Fibroblast of the aortic adventitia (primary cell): ENCODE measurements at regions not wholly inside any gene's neighbourhood (a gene's known extent, or its start where the extent isn't known, plus 50 kb on each side); places are given as distances from the start of the nearest gene placed in this dataset.

Experiments used
- DNase-seq: peaks from one replicate; pipeline ENCODE4 v3.0.0-alpha.2; 2010; ENCODE audit warnings: low read depth
- H3K4me3 ChIP-seq: 2 replicates; pipeline ENCODE4 v1.5.1; 2011; ENCODE audit warnings: low read depth, mild to moderate bottlenecking, control low read depth, low read length, moderate library complexity
- TF ChIP-seq, protein P1 (sequence below): IDR thresholded peaks from 2 replicates; pipeline ENCODE4 v1.5.1; 2011; ENCODE audit warnings: mild to moderate bottlenecking, low read length, control low read depth, inconsistent platforms; ENCODE audit not compliant: insufficient read depth

DNA sequence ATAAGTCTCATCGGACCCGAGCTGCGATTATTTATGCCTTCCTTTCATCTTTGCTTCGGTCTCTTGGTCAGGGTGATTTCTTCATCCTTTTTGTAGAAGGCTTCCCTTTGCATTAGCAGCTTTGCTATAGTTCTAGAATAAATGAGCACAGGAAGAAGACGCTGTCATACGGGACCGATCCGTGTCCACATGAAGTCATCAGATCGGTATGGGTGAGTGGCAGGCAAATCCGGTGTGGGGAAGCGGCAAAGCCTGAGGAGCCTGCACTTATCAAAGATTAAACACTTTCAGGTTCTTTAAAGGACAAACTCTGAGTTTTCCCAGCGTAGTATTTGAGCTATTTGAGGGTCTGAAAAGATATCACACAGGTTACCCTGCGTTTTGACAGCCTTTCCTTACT is 119.3 kb downstream of the IRS2 start:
- DNase-seq: no peak
- TF ChIP-seq, protein P1, sequence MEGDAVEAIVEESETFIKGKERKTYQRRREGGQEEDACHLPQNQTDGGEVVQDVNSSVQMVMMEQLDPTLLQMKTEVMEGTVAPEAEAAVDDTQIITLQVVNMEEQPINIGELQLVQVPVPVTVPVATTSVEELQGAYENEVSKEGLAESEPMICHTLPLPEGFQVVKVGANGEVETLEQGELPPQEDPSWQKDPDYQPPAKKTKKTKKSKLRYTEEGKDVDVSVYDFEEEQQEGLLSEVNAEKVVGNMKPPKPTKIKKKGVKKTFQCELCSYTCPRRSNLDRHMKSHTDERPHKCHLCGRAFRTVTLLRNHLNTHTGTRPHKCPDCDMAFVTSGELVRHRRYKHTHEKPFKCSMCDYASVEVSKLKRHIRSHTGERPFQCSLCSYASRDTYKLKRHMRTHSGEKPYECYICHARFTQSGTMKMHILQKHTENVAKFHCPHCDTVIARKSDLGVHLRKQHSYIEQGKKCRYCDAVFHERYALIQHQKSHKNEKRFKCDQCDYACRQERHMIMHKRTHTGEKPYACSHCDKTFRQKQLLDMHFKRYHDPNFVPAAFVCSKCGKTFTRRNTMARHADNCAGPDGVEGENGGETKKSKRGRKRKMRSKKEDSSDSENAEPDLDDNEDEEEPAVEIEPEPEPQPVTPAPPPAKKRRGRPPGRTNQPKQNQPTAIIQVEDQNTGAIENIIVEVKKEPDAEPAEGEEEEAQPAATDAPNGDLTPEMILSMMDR: no peak
- H3K4me3 ChIP-seq: no peak overlapping the region

DNA sequence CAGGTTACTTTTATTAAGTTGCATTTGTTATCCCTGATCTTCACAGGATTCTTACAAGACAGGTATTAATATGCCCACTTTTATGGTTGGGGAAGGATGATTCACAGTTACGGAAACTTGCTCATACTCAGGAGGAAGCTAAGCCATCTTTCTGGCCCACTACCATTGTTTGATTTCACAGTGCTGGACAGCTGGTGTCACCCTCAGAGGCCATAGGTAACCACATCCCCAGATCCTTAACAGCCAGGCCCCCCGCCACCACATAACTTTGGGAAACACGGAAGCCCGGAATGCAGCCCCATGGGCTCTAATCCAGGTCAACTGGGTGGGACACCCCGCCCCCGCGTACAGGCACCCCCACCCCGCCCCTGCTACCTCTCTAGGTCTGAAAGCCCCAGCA is 119.7 kb downstream of the IRS2 start:
- no peak overlapping the region for H3K4me3 ChIP-seq
- DNase-seq: no peak
- TF ChIP-seq, protein P1: no peak

DNA sequence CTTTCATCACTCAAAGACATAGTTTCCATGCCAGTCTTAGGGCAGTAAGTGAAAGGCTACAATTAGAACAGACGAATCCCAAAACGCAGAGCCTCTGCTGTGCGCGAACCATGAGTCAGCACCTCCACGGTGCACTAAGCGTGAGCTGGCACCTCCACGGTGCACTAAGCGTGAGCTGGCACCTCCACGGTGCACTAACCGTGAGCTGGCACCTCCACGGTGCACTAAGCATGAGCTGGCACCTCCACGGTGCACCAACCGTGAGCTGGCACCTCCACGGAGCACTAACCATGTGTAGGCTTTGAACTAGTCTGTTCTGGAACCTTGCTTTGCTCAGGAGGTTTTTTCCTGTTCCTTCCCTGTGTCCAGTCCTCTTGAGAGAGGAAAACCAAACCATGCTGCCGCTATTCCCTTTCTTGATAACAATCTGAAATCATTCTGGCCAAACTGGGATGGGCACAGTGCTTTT is 120.6 kb downstream of the IRS2 start:
- H3K4me3 ChIP-seq: no peak overlapping the region
- TF ChIP-seq, protein P1: no peak
- no peak for DNase-seq

DNA sequence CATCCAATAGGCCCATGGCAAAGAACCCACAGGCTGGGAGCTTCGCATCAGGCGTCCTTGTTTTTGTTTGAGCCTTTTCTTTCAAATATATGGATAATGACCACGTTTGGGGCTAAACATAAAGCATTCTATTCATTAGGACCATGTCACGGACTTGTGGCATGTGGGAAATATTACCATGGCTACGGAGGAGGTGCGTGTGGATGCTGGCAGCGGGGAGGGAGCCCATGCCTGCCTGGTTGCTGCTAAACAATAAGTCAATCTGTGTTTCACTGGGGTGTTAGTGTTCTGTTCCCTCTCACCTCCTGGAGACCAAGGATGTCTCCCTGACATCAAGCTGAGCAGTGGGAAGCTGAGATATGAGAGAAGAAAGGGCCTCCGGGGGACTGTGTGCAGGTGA is 121.1 kb downstream of the IRS2 start:
- no peak overlapping the region for H3K4me3 ChIP-seq
- no peak for DNase-seq
- TF ChIP-seq, protein P1: no peak

DNA sequence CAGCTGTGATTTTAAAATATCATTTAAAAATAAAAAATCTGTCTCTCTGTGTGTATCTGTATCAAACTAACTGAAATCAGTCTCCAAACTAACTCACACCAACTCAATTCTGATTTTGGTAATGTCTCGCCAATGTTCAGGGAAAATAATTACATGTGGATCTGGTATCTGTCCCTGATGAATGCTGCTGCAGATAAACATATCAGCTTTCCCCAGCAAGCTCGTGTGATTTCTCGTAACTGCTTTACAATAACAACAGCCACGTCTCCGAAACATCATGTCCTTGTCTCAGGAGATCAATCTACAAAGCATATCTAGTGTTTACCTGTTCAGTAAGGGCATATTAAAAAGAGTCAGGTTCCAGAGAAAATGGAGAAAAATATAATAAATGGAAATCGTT is 129.0 kb downstream of the IRS2 start:
- no peak for DNase-seq
- TF ChIP-seq, protein P1: no peak
- H3K4me3 ChIP-seq: no peak overlapping the region

DNA sequence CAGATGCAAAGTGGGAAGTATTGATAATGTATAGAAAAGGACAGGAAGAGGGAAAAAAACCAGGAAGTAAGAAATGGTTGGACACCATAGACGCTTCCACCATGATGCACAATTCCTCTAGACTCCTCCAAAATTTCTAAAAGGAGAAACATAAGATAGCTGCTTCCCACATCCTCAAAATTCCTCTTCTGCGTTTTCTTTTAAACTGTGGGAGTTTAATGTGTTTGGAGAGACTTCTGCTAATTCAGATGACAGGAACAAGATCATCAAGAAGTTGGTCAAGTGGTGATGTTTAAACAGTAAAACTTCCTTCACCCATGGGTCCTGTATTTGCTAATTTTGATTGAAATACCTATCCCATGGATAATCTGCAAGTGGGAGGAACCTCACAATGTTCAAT is 130.2 kb downstream of the IRS2 start:
- DNase-seq: no peak
- TF ChIP-seq, protein P1: no peak
- no peak overlapping the region for H3K4me3 ChIP-seq

DNA sequence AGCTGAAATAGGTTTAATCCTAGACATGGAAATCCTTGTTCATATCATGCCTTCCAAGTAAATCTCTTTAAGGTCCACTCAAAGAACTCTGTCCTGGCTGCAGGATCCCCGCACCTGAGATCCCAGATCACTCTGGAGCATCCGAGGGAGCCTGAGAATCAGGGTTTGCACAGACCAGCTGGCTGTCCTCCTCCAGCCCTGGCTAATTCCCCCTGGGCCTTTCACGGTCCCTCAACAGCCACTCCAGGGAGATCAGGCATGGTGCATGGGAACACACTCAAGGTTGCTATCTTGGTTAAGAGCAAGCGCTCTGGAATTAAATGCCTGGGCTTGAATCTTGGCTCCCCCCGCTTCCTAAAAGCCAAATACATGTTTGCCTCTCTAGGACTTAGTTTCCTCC is 130.8 kb downstream of the IRS2 start:
- no peak for DNase-seq
- no peak overlapping the region for H3K4me3 ChIP-seq
- TF ChIP-seq, protein P1: no peak
